K562 (cell line): ENCODE measurements at regions not wholly inside any gene's neighbourhood (a gene's known extent, or its start where the extent isn't known, plus 50 kb on each side); places are given as distances from the start of the nearest gene placed in this dataset.

Experiments
- RFX5 ChIP-seq: IDR thresholded peaks from 2 replicates; pipeline ENCODE4 v1.6.1; 2011; ENCODE audit warnings: low read depth, mild to moderate bottlenecking, improper control_type of control experiment, low read length
- ZNF274 ChIP-seq: IDR thresholded peaks from 2 replicates; pipeline ENCODE4 v1.6.1; 2011; ENCODE audit warnings: low read depth, mild to moderate bottlenecking, low read length, moderate library complexity, borderline replicate concordance
- ZNF318 ChIP-seq, 2 experiments: fragments of 450-650 bp; IDR thresholded peaks; 2 replicates each; pipeline ENCODE4 v1.6.1; 2016; ENCODE audit warnings: mild to moderate bottlenecking in 2 of 2, borderline replicate concordance in 1 of 2, low read depth in 1 of 2, moderate library complexity in 1 of 2

GRCh38 chr15:87556886-87557285 lies 699.7 kb downstream of the NTRK3 start (continued):
- TF ChIP-seq ZNF318 (IDR thresholded peaks at IDR 0.05; ENCODE audit: borderline replicate concordance in 1 of 2, low read depth in 1 of 2) (no peak), ZNF274 (no peak), RFX5 (no peak)
